Muscle of leg (tissue), 3 donors: ENCODE measurements at regions not wholly inside any gene's neighbourhood (a gene's known extent, or its start where the extent isn't known, plus 50 kb on each side); places are given as distances from the start of the nearest gene placed in this dataset.
A peak's percentile ranks its signal among the peaks of the same experiment; 100 is the strongest.

Source experiments
- DNase-seq: peaks from one replicate; pipeline ENCODE4 v3.0.0; 2013
- H3K27ac ChIP-seq: one replicate; pipeline ENCODE4 v1.5.1; 2013; ENCODE audit warnings: mild to moderate bottlenecking, low read length, control low read depth
- H3K27me3 ChIP-seq: one replicate; pipeline ENCODE4 v1.6.1; 2013; ENCODE audit warnings: low read length; ENCODE audit not compliant: control insufficient read depth, insufficient read depth
- H3K36me3 ChIP-seq: one replicate; pipeline ENCODE4 v1.6.1; 2013; ENCODE audit warnings: low read length; ENCODE audit not compliant: control insufficient read depth, insufficient read depth
- H3K4me1 ChIP-seq: one replicate; pipeline ENCODE4 v1.6.1; 2013; ENCODE audit warnings: low read length; ENCODE audit not compliant: control insufficient read depth, insufficient read depth
- H3K4me3 ChIP-seq: one replicate; pipeline ENCODE4 v1.5.1; 2013; ENCODE audit warnings: low read length, control low read depth
- H3K9me3 ChIP-seq: replicated peaks from 2 replicates; pipeline ENCODE4 v1.6.1; 2013; ENCODE audit warnings: low read depth, low read length; ENCODE audit not compliant: control insufficient read depth
- WGBS: methylation state at CpG from one replicate; pipeline ENCODE4 v1.1.5; 2013; ENCODE audit warnings: missing lambda C conversion rate; ENCODE audit not compliant: insufficient coverage; 5-methylcytosine and 5-hydroxymethylcytosine counted together

- Histone ChIP-seq H3K9me3 (no peaks in the 10 kb centered on the region), H3K36me3 (no peaks in the 10 kb centered on the region), H3K4me1 (no peaks in the 10 kb centered on the region), H3K4me3 (no peak overlapping the region), H3K27ac (no peak overlapping the region), H3K27me3 (peaks cover 3% of the 10 kb centered on the region)
- WGBS = 70% methylated on average over 2 of the region's 3 CpGs
- no peak for DNase-seq
Measured at GRCh38 chr15:91717811-91718210, 135.7 kb upstream of the SLCO3A1 start.

GRCh38 chr15:91723959-91724358, 129.5 kb upstream of the SLCO3A1 start:
- H3K9me3 ChIP-seq = no peaks in the 10 kb centered on the region
- WGBS = 84% methylated on average over 5 of the region's 6 CpGs
- DNase-seq = no peak
- no peak overlapping the region for H3K27ac ChIP-seq
- no peaks in the 10 kb centered on the region for H3K4me1 ChIP-seq
- H3K4me3 ChIP-seq = no peak overlapping the region
- no peaks in the 10 kb centered on the region for H3K36me3 ChIP-seq
- H3K27me3 ChIP-seq = peaks cover 2% of the 10 kb centered on the region

DNA sequence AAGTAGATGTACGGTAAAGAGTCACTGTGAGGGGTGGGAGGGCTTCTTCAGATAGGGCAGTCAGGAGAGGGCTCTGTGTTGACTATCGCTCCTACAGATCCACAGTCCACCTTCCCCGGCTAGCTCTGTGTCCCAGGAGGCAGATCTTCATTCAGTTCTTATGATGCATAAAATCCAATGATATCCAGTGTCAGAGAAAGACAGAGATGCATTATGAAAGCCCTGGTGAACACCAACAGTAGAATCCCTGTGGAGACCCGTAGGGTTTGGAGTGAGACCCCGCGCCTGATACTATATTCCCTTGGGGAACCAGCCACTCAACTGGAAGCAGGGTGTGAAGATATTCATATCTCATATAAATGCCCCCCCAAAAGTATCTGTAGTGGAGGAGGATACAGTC, 119.8 kb upstream of the SLCO3A1 start:
- no peaks in the 10 kb centered on the region for H3K9me3 ChIP-seq
- peaks cover 3% of the 10 kb centered on the region for H3K4me1 ChIP-seq
- WGBS = no CpG with 5 or more reads among the region's 6 CpGs
- H3K36me3 ChIP-seq = no peaks in the 10 kb centered on the region
- DNase-seq = no peak
- H3K4me3 ChIP-seq = no peak overlapping the region
- no peak overlapping the region for H3K27ac ChIP-seq
- peaks cover 5% of the 10 kb centered on the region for H3K27me3 ChIP-seq

GRCh38 chr15:91737151-91737818, 116.2 kb upstream of the SLCO3A1 start:
- Histone ChIP-seq H3K27me3 (peaks cover 8% of the 10 kb centered on the region), H3K4me1 (peaks cover 3% of the 10 kb centered on the region), H3K36me3 (no peaks in the 10 kb centered on the region), H3K27ac (no peak overlapping the region), H3K4me3 (no peak overlapping the region), H3K9me3 (no peaks in the 10 kb centered on the region)
- 39% methylated on average over 4 of the region's 13 CpGs for WGBS
- peak; percentile 25 for DNase-seq

- DNase-seq = no peak
- no peaks in the 10 kb centered on the region for H3K9me3 ChIP-seq
- 68% methylated on average over 5 of the region's 7 CpGs for WGBS
- no peak overlapping the region for H3K4me3 ChIP-seq
- H3K27ac ChIP-seq = no peak overlapping the region
- H3K36me3 ChIP-seq = no peaks in the 10 kb centered on the region
- H3K4me1 ChIP-seq = peaks cover 2% of the 10 kb centered on the region
- H3K27me3 ChIP-seq = peaks cover 6% of the 10 kb centered on the region
Measured at GRCh38 chr15:91741986-91742385, 111.5 kb upstream of the SLCO3A1 start.

DNA sequence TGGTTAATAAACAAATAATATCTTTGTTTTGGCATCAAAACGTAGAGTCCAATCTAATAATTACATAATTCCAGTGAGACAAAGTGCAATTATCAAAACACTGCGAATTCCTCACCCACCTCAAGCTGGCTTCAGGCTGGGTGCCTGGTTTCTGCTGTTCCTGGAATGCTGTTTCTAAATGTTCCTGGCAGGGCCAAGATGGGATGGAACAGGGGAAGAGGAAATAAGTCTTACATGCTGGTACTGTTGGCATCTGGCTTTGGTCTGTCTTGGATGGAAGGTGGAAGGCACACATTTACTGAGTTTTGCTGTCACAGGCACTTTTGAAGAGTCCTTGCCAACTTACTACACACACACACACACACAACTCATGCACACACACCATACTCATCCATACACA, 101.9 kb upstream of the SLCO3A1 start:
- Histone ChIP-seq H3K36me3 (no peaks in the 10 kb centered on the region), H3K4me3 (no peak overlapping the region)
- WGBS = no CpG with 5 or more reads among the region's 2 CpGs

DNA sequence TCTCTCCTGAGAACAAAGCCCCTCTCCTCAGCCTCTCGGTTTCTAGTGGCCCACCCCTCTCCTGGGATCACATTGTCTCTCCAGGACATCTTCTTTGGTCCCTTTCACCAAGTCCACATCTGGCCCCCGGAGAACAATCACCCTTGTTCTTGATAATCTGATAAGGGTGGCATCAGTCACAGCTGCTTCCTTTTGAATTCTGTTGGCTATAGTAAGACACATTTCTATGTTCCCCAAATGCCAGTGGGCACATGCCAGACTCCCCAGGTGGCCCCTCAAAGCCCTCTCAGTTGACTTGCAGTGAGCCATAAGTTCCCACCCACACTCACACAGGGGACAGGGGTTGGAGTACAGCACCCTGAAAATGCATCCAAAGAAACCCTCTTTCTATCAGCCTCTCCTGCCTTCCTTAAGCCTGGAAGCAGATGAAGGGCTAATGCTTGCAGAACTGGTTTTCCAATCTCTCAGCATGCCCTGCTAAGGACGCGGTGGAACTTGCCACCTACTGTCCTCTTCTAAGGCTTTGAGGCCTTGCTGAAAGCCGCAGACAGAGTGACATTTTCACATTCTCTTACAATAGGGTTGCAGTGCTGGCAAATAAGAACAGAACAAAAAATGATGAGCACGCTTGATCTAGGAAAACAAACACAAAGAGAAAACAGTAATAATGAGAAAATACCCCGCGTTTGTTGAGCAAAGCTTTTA, 101.3 kb upstream of the SLCO3A1 start:
- H3K27ac ChIP-seq = no peak overlapping the region
- no peaks in the 10 kb centered on the region for H3K4me1 ChIP-seq
- no peaks in the 10 kb centered on the region for H3K36me3 ChIP-seq
- 50% methylated on average over 2 of the region's 8 CpGs for WGBS
- no peak overlapping the region for H3K4me3 ChIP-seq
- H3K9me3 ChIP-seq = no peaks in the 10 kb centered on the region
- no peak for DNase-seq
- H3K27me3 ChIP-seq = no peaks in the 10 kb centered on the region

More for the DNA sequence above, 101.9 kb upstream of the SLCO3A1 start:
- H3K9me3 ChIP-seq = no peaks in the 10 kb centered on the region
- no peak for DNase-seq
- no peaks in the 10 kb centered on the region for H3K27me3 ChIP-seq
- no peak overlapping the region for H3K27ac ChIP-seq
- H3K4me1 ChIP-seq = no peaks in the 10 kb centered on the region

DNA sequence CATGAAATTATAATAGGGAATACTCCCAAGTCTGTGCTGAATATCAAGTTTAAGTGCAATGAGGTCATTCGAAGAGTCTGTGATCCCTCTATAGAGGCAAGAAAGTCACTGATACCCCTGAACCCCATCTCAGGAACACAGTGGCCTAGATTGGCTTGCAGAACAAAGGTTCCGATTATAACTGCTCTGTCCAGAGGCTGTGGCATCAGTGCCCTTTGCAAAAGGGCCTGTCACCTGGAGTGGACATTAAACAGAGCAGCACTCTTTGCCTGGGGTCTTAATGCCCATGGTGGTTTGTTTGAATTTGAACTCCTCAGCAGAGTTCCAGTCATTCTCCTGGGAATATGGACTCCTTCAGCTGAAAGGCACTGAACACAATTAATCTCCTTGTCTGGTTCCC, 93.9 kb upstream of the SLCO3A1 start:
- Histone ChIP-seq H3K4me1 (no peaks in the 10 kb centered on the region), H3K36me3 (no peaks in the 10 kb centered on the region), H3K4me3 (no peak overlapping the region), H3K27ac (no peak overlapping the region), H3K9me3 (no peaks in the 10 kb centered on the region), H3K27me3 (no peaks in the 10 kb centered on the region)
- no peak for DNase-seq
- no CpG with 5 or more reads among the region's 2 CpGs for WGBS

- WGBS = 97% methylated on average over 3 of the region's 3 CpGs
- H3K4me3 ChIP-seq = no peak overlapping the region
- H3K27me3 ChIP-seq = no peaks in the 10 kb centered on the region
- H3K9me3 ChIP-seq = no peaks in the 10 kb centered on the region
- DNase-seq = no peak
- H3K36me3 ChIP-seq = no peaks in the 10 kb centered on the region
- no peaks in the 10 kb centered on the region for H3K4me1 ChIP-seq
- H3K27ac ChIP-seq = no peak overlapping the region
Measured at GRCh38 chr15:91765660-91766059, 87.8 kb upstream of the SLCO3A1 start.

- no peaks in the 10 kb centered on the region for H3K27me3 ChIP-seq
- no peaks in the 10 kb centered on the region for H3K9me3 ChIP-seq
- WGBS = 75% methylated on average over 1 of the region's 3 CpGs
- H3K27ac ChIP-seq = no peak overlapping the region
- DNase-seq = no peak
- H3K4me1 ChIP-seq = no peaks in the 10 kb centered on the region
- H3K4me3 ChIP-seq = no peak overlapping the region
- no peaks in the 10 kb centered on the region for H3K36me3 ChIP-seq
Measured at GRCh38 chr15:91769476-91769875, 84.0 kb upstream of the SLCO3A1 start.
